BE2C (cell line): ENCODE measurements at regions not wholly inside any gene's neighbourhood (a gene's known extent, or its start where the extent isn't known, plus 50 kb on each side); places are given as distances from the start of the nearest gene placed in this dataset.

Experiments
- DNase-seq: peaks from one replicate; pipeline ENCODE4 v3.0.0-alpha.2; 2020
- H3K27me3 ChIP-seq: fragments of 250-450 bp; sonication (Bioruptor Pico); 2 replicates; pipeline ENCODE4 v1.5.1; 2020; ENCODE audit warnings: mild to moderate bottlenecking
- H3K36me3 ChIP-seq: fragments of 250-450 bp; sonication (Bioruptor Pico); 2 replicates; pipeline ENCODE4 v1.5.1; 2020; ENCODE audit warnings: mild to moderate bottlenecking
- H3K4me1 ChIP-seq: fragments of 250-450 bp; sonication (Bioruptor Pico); 2 replicates; pipeline ENCODE4 v1.5.1; 2020
- H3K4me3 ChIP-seq: 2 replicates; pipeline ENCODE4 v1.5.1; 2011; ENCODE audit warnings: low read depth, low read length
- H3K9me3 ChIP-seq: fragments of 250-450 bp; sonication (Bioruptor Pico); 2 replicates; pipeline ENCODE4 v1.5.1; 2020
- TF ChIP-seq, protein P1 (sequence below): IDR thresholded peaks from 2 replicates; pipeline ENCODE4 v1.5.1; 2012; ENCODE audit warnings: mild to moderate bottlenecking, low read depth, low read length

DNA sequence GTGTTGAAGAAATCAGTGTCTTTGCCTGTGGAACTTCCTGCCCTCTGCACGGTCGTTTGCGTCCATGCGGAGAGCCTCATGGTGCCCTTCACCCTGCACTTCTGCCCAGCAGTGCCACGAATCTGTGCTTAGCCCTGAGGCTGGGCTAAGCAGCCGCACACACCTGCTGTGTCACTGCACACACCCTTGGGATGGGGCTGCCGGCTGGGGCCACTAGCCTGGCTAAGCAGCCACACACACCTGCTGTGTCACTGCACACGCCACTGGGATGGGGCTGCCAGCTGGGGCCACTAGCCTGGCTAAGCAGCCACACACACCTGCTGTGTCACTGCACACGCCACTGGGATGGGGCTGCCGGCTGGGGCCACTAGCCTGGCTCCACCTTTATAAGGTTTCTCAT is 188.5 kb downstream of the KIF26A start:
- H3K4me1 ChIP-seq = no peaks in the 10 kb centered on the region
- no peaks in the 10 kb centered on the region for H3K9me3 ChIP-seq
- TF ChIP-seq, protein P1, sequence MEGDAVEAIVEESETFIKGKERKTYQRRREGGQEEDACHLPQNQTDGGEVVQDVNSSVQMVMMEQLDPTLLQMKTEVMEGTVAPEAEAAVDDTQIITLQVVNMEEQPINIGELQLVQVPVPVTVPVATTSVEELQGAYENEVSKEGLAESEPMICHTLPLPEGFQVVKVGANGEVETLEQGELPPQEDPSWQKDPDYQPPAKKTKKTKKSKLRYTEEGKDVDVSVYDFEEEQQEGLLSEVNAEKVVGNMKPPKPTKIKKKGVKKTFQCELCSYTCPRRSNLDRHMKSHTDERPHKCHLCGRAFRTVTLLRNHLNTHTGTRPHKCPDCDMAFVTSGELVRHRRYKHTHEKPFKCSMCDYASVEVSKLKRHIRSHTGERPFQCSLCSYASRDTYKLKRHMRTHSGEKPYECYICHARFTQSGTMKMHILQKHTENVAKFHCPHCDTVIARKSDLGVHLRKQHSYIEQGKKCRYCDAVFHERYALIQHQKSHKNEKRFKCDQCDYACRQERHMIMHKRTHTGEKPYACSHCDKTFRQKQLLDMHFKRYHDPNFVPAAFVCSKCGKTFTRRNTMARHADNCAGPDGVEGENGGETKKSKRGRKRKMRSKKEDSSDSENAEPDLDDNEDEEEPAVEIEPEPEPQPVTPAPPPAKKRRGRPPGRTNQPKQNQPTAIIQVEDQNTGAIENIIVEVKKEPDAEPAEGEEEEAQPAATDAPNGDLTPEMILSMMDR = no peak
- no peak overlapping the region for H3K4me3 ChIP-seq
- no peaks in the 10 kb centered on the region for H3K36me3 ChIP-seq
- no peak for DNase-seq
- H3K27me3 ChIP-seq = no peaks in the 10 kb centered on the region

DNA sequence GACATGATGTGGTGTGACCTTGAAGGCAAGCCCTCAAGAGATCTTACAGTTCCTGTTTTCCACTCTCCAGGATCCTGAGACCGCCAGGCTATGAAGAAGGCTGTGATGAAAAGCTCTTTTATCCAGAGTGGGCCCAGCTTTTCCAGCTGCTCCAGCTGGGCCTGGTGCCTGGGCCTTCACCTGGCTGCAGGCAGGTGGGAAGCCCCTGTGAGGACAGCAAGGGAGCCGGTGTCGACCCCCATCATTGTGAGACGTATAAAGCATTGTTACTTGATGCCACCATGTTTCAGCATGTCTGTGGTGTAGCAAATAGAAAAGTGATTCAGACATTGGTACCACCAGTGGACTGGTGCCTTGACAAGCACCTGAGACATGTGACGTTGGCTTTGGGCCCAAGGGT is 190.2 kb downstream of the KIF26A start:
- Histone ChIP-seq H3K36me3 (no peaks in the 10 kb centered on the region), H3K4me3 (no peak overlapping the region), H3K27me3 (no peaks in the 10 kb centered on the region), H3K9me3 (no peaks in the 10 kb centered on the region), H3K4me1 (no peaks in the 10 kb centered on the region)
- no peak for DNase-seq
- TF ChIP-seq, protein P1 = no peak

DNA sequence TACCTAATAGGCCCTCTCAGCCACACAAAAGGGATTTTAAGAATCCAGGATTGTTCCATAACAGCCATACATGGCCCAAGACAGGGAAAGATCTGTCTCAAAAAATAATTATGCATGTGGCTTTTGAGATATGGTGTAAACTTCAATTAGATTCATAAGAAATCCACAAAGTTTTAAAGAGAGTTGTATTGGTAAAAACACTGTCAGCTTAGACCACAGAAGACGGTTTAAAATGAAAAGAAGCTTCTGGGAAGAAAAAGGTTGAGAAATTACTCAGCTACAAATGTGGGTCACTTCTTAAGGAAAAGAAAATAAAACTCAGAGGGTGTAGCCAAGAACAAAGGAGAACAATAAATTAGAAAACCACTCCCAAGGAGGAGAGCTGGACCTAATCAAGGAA is 191.4 kb downstream of the KIF26A start:
- H3K4me1 ChIP-seq = peaks cover 5% of the 10 kb centered on the region
- no peaks in the 10 kb centered on the region for H3K9me3 ChIP-seq
- no peak overlapping the region for H3K4me3 ChIP-seq
- H3K36me3 ChIP-seq = no peaks in the 10 kb centered on the region
- no peak for DNase-seq
- H3K27me3 ChIP-seq = no peaks in the 10 kb centered on the region
- TF ChIP-seq, protein P1 = no peak

DNA sequence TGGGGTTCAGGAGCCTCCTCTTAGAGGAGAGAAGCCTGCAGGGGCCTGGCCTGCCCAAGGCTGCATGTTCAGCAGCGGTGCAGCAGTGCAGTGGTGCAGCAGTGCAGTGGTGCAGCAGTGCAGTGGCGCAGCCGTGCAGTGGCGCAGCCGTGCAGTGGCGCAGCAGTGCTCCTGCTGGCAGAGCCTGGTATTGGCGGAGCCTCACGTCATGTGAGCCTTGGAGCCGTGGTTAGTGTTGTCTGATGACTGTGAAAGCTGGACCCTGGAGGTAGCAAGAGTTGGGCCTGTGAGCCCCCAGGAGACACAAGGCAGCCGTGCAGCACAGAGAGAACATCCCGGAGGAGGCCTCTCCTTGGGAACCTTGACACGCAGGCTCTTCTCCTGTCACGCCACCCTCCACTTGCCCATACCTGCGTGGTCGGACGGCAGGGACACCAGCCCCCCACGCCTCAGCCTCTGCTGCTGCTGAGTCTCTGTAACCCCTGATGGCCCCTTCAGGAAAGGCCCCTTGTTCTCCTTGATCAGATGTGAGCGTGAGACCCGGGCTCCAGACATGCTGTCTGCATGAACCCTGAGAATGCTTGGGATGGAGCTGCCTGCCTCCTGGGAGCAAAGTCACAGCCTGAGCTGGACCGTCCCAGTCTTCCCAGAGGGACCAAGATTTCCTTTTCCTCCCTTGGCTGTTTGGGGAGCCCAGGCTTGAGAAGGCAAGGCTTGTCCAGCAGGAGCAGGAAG is 193.7 kb downstream of the KIF26A start:
- Histone ChIP-seq H3K4me1 (peaks cover 7% of the 10 kb centered on the region), H3K9me3 (no peaks in the 10 kb centered on the region), H3K36me3 (no peaks in the 10 kb centered on the region), H3K4me3 (no peak overlapping the region), H3K27me3 (no peaks in the 10 kb centered on the region)
- TF ChIP-seq, protein P1 = peak; percentile 42
- DNase-seq = no peak

DNA sequence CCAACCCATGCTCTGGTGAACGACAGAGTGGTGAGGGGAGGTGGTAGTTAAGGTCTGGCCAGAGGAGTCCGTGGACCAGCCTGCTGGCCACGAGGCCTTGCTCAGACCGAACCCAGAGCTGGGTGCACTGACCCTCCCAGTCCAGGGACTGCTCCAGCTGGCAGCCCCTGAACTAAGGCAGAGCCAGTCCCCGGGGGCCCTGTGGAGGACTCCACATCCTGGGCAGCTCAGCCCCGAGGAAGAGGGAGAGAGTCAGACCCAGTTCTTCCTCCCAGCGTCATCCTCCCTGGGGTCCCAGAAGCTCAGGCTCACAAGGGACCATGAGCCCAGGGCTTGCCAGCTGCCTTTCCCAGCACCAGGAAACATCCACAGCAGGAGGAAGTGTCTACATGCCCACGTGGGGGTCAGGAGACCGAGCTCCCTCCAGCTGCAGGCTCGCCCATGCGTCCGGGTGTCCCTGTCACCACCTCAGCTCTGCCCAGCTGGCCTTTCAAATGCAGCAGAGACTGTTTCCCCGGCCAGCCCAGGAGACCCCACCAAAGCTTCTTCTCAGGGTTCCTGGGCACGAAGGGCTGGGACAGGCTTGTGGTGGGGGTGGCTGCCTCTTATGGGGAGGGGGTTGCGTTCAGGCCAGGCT is 194.4 kb downstream of the KIF26A start:
- H3K9me3 ChIP-seq = no peaks in the 10 kb centered on the region
- TF ChIP-seq, protein P1 = no peak
- DNase-seq = no peak
- H3K27me3 ChIP-seq = no peaks in the 10 kb centered on the region
- H3K4me3 ChIP-seq = no peak overlapping the region
- H3K4me1 ChIP-seq = peaks cover 7% of the 10 kb centered on the region
- no peaks in the 10 kb centered on the region for H3K36me3 ChIP-seq

DNA sequence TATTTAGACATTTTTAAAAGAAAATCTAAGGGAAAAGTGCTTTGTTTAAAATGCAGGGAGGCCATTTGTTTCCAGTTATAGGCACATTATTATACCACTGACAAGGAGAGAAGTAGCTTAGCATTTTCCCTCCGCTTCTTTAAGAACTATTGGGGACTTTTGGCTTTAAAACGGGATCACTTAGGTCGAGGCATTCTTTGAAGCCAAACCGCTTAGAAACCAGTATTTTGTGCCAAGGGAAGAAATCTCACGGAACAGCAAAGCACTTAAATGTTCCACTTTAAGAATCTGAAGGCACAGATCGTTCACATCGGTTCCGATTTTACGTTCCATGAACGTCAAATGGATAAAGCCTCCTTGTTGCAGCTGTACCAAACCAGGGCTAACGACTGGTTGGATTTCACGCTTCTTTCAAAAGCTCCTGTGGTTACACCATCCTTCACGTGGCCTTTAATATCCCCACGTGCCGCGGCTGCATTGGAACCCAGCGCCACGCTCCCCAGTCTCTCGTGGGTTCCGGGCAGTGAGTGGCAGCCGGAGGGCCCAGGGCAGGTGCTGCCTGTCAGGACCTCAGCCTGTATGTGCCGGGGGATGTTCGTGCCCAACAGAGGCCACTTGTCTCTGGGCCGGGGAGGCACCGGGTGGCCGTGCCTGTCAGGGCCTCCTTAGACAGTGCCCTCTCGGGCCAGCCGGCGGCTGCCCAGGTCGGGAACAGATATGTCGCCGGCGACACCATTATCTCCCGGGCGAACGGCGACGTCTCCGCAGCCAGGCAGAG is 195.4 kb downstream of the KIF26A start:
- Histone ChIP-seq H3K36me3 (no peaks in the 10 kb centered on the region), H3K4me1 (peaks cover 7% of the 10 kb centered on the region), H3K9me3 (0 out of 2 replicates have a peak, but pooled peaks cover 2% of the 10 kb centered on the region), H3K27me3 (no peaks in the 10 kb centered on the region), H3K4me3 (no peak overlapping the region)
- TF ChIP-seq, protein P1 = no peak
- no peak for DNase-seq
